ENCODE measurements at regions not wholly inside any gene's neighbourhood (a gene's known extent, or its start where the extent isn't known, plus 50 kb on each side); places are given as distances from the start of the nearest gene placed in this dataset.

DNA sequence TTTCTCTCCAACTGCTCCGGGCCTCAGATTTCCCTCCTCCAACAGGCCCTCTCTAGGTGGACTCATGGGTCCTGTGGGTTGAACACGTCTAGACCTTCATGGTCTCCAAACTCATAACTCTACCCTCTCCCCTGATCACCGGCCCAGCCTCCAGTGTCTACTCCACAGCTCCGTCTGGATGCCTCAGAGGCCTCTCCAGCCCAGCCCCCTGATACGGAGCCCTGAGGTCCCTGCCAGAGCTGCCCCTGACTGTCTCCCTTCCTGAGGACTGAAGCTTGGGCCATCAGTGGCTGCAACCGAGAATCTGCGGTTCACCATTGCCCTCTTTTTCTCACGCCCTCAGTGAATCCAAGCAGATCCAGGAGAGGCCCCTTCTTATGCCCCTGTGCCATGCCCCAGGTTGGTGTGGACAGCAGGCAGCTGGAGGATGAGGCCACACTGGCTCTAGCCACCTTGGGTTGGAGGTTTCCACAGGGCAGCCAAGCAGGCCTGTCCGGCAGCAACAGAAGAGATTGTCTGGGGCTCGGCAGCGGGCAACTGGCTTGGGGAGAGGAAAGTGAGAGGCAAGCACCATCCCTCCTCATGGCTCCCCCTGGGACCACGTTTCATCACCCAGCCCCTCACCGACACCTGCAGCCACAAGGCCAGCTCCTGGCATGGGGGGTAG is 104.6 kb upstream of the FGF3 start:
- no peak overlapping the region for H3K4me3 ChIP-seq (replicated peaks; ENCODE audit: low read depth, low read length)
- TF ChIP-seq CTCF (IDR thresholded peaks at IDR 0.05; ENCODE audit: insufficient read depth, low read length, poor library complexity, severe bottlenecking) = no peak
- H3K27me3 ChIP-seq (replicated peaks; ENCODE audit: control insufficient read depth, insufficient read depth, low read length) = no peaks in the 10 kb centered on the region; the same call in none of the 2 replicates
- DNase-seq (ENCODE audit: extremely low read depth, insufficient read length) = no peak
- H3K36me3 ChIP-seq (ENCODE audit: control insufficient read depth, insufficient read depth, low read length) = no peaks in the 10 kb centered on the region

GRCh38 chr11:69924308-69925161 is 105.3 kb upstream of the FGF3 start:
- Histone ChIP-seq H3K36me3 (ENCODE audit: control insufficient read depth, insufficient read depth, low read length) (no peaks in the 10 kb centered on the region), H3K27me3 (replicated peaks; ENCODE audit: control insufficient read depth, insufficient read depth, low read length) (no peaks in the 10 kb centered on the region; the same call in none of the 2 replicates), H3K4me3 (replicated peaks; ENCODE audit: low read depth, low read length) (no peak overlapping the region)
- DNase-seq (ENCODE audit: extremely low read depth, insufficient read length) = no peak
- TF ChIP-seq CTCF (IDR thresholded peaks at IDR 0.05; ENCODE audit: insufficient read depth, low read length, poor library complexity, severe bottlenecking) = no peak

GRCh38 chr11:69925366-69926196 is 106.4 kb upstream of the FGF3 start:
- H3K27me3 ChIP-seq (replicated peaks; ENCODE audit: control insufficient read depth, insufficient read depth, low read length) = no peaks in the 10 kb centered on the region; the same call in none of the 2 replicates
- no peak overlapping the region for H3K4me3 ChIP-seq (replicated peaks; ENCODE audit: low read depth, low read length)
- TF ChIP-seq CTCF (IDR thresholded peaks at IDR 0.05; ENCODE audit: insufficient read depth, low read length, poor library complexity, severe bottlenecking) = no peak
- no peak for DNase-seq (ENCODE audit: extremely low read depth, insufficient read length)
- no peaks in the 10 kb centered on the region for H3K36me3 ChIP-seq (ENCODE audit: control insufficient read depth, insufficient read depth, low read length)

GRCh38 chr11:69926376-69927050 is 107.3 kb upstream of the FGF3 start:
- H3K36me3 ChIP-seq (ENCODE audit: control insufficient read depth, insufficient read depth, low read length) = no peaks in the 10 kb centered on the region
- no peak overlapping the region for H3K4me3 ChIP-seq (replicated peaks; ENCODE audit: low read depth, low read length)
- DNase-seq (ENCODE audit: extremely low read depth, insufficient read length) = no peak
- H3K27me3 ChIP-seq (replicated peaks; ENCODE audit: control insufficient read depth, insufficient read depth, low read length) = no peaks in the 10 kb centered on the region; the same call in none of the 2 replicates
- no peak for TF ChIP-seq CTCF (IDR thresholded peaks at IDR 0.05; ENCODE audit: insufficient read depth, low read length, poor library complexity, severe bottlenecking)

DNA sequence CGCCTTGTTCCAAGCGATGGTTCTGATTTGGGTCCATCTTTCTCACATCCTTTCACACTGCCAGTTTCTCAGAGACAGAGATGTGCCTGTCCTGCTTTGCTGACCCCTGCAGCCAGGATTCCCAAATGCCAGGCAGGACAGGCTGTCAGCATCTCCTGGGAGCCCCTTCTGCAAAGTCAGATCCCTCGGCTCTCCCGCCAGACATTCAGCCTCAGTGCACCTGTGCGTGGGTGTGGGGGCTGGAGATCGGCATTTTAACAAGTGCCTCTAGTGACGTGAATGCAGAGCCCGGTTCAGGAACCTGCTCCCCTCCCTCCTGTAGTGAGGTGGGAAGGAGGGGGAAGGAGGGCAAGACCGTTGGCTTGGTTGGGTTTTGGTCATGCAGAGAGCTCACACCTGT is 108.9 kb upstream of the FGF3 start:
- no peak overlapping the region for H3K4me3 ChIP-seq (replicated peaks; ENCODE audit: low read depth, low read length)

More for the DNA sequence above, 108.9 kb upstream of the FGF3 start:
- no peak for TF ChIP-seq CTCF (IDR thresholded peaks at IDR 0.05; ENCODE audit: insufficient read depth, low read length, poor library complexity, severe bottlenecking)
- DNase-seq (ENCODE audit: extremely low read depth, insufficient read length) = no peak
- Histone ChIP-seq H3K36me3 (ENCODE audit: control insufficient read depth, insufficient read depth, low read length) (no peaks in the 10 kb centered on the region), H3K27me3 (replicated peaks; ENCODE audit: control insufficient read depth, insufficient read depth, low read length) (no peaks in the 10 kb centered on the region; the same call in none of the 2 replicates)
